OCI-LY1 (cell line): ENCODE measurements at regions not wholly inside any gene's neighbourhood (a gene's known extent, or its start where the extent isn't known, plus 50 kb on each side); places are given as distances from the start of the nearest gene placed in this dataset.
A peak's percentile ranks its signal among the peaks of the same experiment; 100 is the strongest.

Experiments used
- H2AFZ ChIP-seq: fragments of 200-600 bp; sonication (generic), shearing (Covaris generic); 2 replicates; pipeline ENCODE4 v1.6.0; 2014; ENCODE audit warnings: antibody characterized with exemption, mild to moderate bottlenecking, low read length
- H3F3A ChIP-seq: fragments of 200-600 bp; sonication (generic), shearing (Covaris generic); 2 replicates; pipeline ENCODE4 v1.6.0; 2014; ENCODE audit warnings: mild to moderate bottlenecking, antibody characterized with exemption, low read length, moderate library complexity; ENCODE audit not compliant: insufficient read depth
- H3K27ac ChIP-seq: fragments of 200-600 bp; sonication (generic); 2 replicates; pipeline ENCODE4 v1.5.1; 2014; ENCODE audit warnings: low read length, mixed run types, mild to moderate bottlenecking, low read depth; ENCODE audit not compliant: poor library complexity, severe bottlenecking
- H3K27me3 ChIP-seq: fragments of 200-600 bp; sonication (generic); 2 replicates; pipeline ENCODE4 v1.6.0; 2014; ENCODE audit warnings: antibody characterized with exemption, mild to moderate bottlenecking, low read length, moderate library complexity; ENCODE audit not compliant: insufficient read depth
- H3K36me3 ChIP-seq: fragments of 200-600 bp; sonication (generic); 2 replicates; pipeline ENCODE4 v1.6.1; 2014; ENCODE audit warnings: mild to moderate bottlenecking, antibody characterized with exemption, low read length, moderate library complexity, mixed read lengths; ENCODE audit not compliant: insufficient read depth
- H3K4me1 ChIP-seq: fragments of 200-600 bp; sonication (generic); 2 replicates; pipeline ENCODE4 v1.5.1; 2014; ENCODE audit warnings: mild to moderate bottlenecking, low read length, moderate library complexity; ENCODE audit not compliant: insufficient read depth, severe bottlenecking
- H3K4me2 ChIP-seq: fragments of 200-600 bp; sonication (generic), shearing (Covaris generic); 2 replicates; pipeline ENCODE4 v1.6.1; 2014; ENCODE audit warnings: low read length
- H3K4me3 ChIP-seq: fragments of 200-600 bp; sonication (generic); 2 replicates; pipeline ENCODE4 v1.5.1; 2014; ENCODE audit warnings: low read length, low read depth, mild to moderate bottlenecking, mixed read lengths; ENCODE audit not compliant: poor library complexity, severe bottlenecking
- H3K79me2 ChIP-seq: fragments of 200-600 bp; shearing (Covaris generic); 2 replicates; pipeline ENCODE4 v1.6.1; 2016; ENCODE audit warnings: mixed run types, low read length, mixed read lengths; ENCODE audit not compliant: insufficient read depth
- H3K9ac ChIP-seq: fragments of 200-600 bp; sonication (generic), shearing (Covaris generic); 2 replicates; pipeline ENCODE4 v1.6.1; 2014; ENCODE audit warnings: mild to moderate bottlenecking, low read length, mixed read lengths
- H3K9me2 ChIP-seq: fragments of 200-600 bp; sonication (generic), shearing (Covaris generic); 2 replicates; pipeline ENCODE4 v1.6.1; 2014; ENCODE audit warnings: low read depth, mild to moderate bottlenecking, low read length, mixed read lengths
- H3K9me3 ChIP-seq: fragments of 200-600 bp; shearing (Covaris generic); 2 replicates; pipeline ENCODE4 v1.6.1; 2014; ENCODE audit warnings: low read length, mixed read lengths
- H4K20me1 ChIP-seq: fragments of 200-600 bp; sonication (generic), shearing (Covaris generic); 2 replicates; pipeline ENCODE4 v1.6.0; 2016; ENCODE audit warnings: mild to moderate bottlenecking, low read length; ENCODE audit not compliant: insufficient read depth
- EZH2 ChIP-seq: fragments of 200-600 bp; sonication (generic), shearing (Covaris generic); IDR thresholded peaks from 2 replicates; pipeline ENCODE4 v1.8.0; 2017; ENCODE audit warnings: borderline replicate concordance, mixed run types, mild to moderate bottlenecking, antibody characterized with exemption, low read length, moderate library complexity, mixed read lengths
- TF ChIP-seq, protein P1 (sequence below): fragments of 200-600 bp; sonication (generic), shearing (Covaris generic); IDR thresholded peaks from 2 replicates; pipeline ENCODE4 v1.5.1; 2017; ENCODE audit warnings: mild to moderate bottlenecking, antibody characterized with exemption, low read length, moderate library complexity, mixed read lengths

DNA sequence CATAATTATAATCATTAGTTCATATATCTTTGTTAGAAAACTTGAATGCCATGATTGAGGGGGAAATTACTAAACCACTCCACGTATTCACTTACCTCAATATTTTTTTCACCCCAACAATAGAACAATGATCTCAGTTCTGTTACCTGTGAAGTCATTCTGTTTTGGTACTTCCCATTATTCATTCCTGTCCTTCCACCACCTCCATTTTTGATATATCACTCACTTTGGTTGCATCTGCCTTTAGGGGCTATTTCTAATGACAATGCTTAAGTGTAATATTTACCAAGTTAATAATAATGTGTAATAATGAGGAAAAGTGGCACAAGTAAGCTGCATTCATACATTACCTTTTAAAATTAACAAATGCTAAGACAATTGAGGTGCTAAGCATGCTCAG, 218.4 kb downstream of the SPATA31D1 start:
- H3K9me3 ChIP-seq, result 0 out of 2 replicates have a peak, but pooled peaks cover 5% of the 10 kb centered on the region
- no peaks in the 10 kb centered on the region for H3K9me2 ChIP-seq
- peaks cover 48% of the 10 kb centered on the region for H3K4me1 ChIP-seq
- no peaks in the 10 kb centered on the region for H3K27me3 ChIP-seq
- no peak overlapping the region for H2AFZ ChIP-seq
- H4K20me1 ChIP-seq, result no peaks in the 10 kb centered on the region
- H3F3A ChIP-seq, result no peaks in the 10 kb centered on the region
- H3K79me2 ChIP-seq, result no peaks in the 10 kb centered on the region
- no peak overlapping the region for H3K4me2 ChIP-seq
- H3K36me3 ChIP-seq, result peaks cover 4% of the 10 kb centered on the region; the same call in 1 of the 2 replicates
- TF ChIP-seq, protein P1, sequence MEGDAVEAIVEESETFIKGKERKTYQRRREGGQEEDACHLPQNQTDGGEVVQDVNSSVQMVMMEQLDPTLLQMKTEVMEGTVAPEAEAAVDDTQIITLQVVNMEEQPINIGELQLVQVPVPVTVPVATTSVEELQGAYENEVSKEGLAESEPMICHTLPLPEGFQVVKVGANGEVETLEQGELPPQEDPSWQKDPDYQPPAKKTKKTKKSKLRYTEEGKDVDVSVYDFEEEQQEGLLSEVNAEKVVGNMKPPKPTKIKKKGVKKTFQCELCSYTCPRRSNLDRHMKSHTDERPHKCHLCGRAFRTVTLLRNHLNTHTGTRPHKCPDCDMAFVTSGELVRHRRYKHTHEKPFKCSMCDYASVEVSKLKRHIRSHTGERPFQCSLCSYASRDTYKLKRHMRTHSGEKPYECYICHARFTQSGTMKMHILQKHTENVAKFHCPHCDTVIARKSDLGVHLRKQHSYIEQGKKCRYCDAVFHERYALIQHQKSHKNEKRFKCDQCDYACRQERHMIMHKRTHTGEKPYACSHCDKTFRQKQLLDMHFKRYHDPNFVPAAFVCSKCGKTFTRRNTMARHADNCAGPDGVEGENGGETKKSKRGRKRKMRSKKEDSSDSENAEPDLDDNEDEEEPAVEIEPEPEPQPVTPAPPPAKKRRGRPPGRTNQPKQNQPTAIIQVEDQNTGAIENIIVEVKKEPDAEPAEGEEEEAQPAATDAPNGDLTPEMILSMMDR, result no peak
- TF ChIP-seq EZH2, result no peak
- no peak overlapping the region for H3K4me3 ChIP-seq
- no peak overlapping the region for H3K27ac ChIP-seq
- no peak overlapping the region for H3K9ac ChIP-seq

DNA sequence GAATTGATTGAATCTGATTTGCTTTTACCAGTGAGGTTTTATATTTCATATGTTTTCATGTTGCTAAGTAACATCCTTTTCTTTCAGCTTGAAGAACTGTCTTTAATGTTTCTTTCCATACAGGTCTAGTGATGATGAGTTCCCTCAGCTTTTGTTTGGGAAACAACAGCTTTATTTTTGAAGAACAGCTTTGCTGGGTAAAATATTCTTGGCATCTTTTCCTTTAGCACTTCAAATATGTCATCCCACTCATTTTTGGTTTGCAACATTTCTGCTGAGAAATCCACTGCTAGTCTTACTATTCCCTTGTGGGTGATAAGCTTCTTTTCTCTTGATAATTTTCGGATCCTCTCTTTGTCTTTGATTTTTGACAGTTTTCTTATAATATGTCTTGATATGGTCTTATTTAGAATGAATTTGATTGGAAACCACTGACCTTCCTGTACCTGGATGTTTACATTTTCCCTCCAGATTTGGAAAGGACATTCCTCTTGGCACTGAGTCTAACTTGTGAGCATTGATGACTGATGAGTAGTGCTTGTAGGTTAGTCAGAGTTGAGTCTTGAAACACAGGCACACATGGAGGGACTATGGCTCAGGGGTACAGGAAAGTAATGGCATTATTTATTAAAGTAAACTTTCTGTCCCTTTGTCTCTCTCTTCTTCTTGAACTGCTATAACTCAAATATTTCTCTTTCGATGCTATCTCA, 220.3 kb downstream of the SPATA31D1 start:
- 0 out of 2 replicates have a peak, but pooled peaks cover 5% of the 10 kb centered on the region for H3K9me3 ChIP-seq
- peaks cover 48% of the 10 kb centered on the region for H3K4me1 ChIP-seq
- no peak overlapping the region for H3K4me3 ChIP-seq
- H3K27me3 ChIP-seq, result no peaks in the 10 kb centered on the region
- H3K27ac ChIP-seq, result peak overlapping the region; percentile 45
- TF ChIP-seq, protein P1, result no peak
- TF ChIP-seq EZH2, result no peak
- H2AFZ ChIP-seq, result no peak overlapping the region
- H3K9ac ChIP-seq, result no peak overlapping the region
- H3K36me3 ChIP-seq, result peaks cover 4% of the 10 kb centered on the region; the same call in 1 of the 2 replicates
- H3K9me2 ChIP-seq, result no peaks in the 10 kb centered on the region
- H3K4me2 ChIP-seq, result no peak overlapping the region
- no peaks in the 10 kb centered on the region for H3K79me2 ChIP-seq
- no peaks in the 10 kb centered on the region for H3F3A ChIP-seq
- H4K20me1 ChIP-seq, result no peaks in the 10 kb centered on the region

DNA sequence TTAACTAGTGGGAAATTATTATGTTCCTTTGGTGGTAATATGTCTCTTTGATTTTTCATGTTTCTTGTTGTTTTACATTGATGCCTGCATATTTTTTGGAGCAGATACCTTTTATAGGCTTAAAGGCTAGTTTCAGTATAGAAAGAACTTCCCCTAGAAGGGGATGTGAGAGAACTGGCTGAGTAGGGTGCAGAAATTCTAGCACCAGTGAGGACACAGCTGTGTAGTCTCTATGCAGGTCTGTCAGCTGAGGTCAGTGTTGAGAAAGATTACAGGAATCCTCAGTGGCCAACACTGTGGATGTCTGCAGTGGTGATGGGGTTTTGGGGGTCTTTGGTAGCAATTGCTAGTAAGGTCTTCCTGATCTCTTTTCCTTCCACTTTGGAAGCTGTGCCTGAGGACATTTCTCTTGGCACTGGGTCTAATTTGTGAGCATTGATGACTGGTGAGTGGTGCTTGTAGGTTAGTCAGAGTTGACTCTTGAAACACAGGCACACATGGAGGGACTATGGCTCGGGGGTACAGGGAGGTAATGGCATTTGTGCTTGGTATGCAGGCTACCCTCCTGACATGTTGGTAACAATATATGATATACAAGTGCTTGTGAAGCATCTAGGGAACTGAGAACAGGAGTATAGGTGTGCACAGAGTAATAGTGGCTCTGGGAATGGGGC, 221.4 kb downstream of the SPATA31D1 start:
- no peaks in the 10 kb centered on the region for H3K9me2 ChIP-seq
- peaks cover 47% of the 10 kb centered on the region for H3K4me1 ChIP-seq
- H3K9ac ChIP-seq, result no peak overlapping the region
- H3K27ac ChIP-seq, result peak overlapping the region; percentile 45
- H3F3A ChIP-seq, result no peaks in the 10 kb centered on the region
- no peak overlapping the region for H3K4me3 ChIP-seq
- H3K4me2 ChIP-seq, result no peak overlapping the region
- H4K20me1 ChIP-seq, result no peaks in the 10 kb centered on the region
- no peak overlapping the region for H2AFZ ChIP-seq
- H3K9me3 ChIP-seq, result 0 out of 2 replicates have a peak, but pooled peaks cover 5% of the 10 kb centered on the region
- no peaks in the 10 kb centered on the region for H3K79me2 ChIP-seq
- H3K27me3 ChIP-seq, result no peaks in the 10 kb centered on the region
- H3K36me3 ChIP-seq, result peaks cover 4% of the 10 kb centered on the region; the same call in 1 of the 2 replicates
- no peak for TF ChIP-seq EZH2
- TF ChIP-seq, protein P1, result peak; percentile 21; the same call in 1 of the 2 replicates
